PC-9 (cell line): ENCODE measurements at regions not wholly inside any gene's neighbourhood (a gene's known extent, or its start where the extent isn't known, plus 50 kb on each side); places are given as distances from the start of the nearest gene placed in this dataset.

Experiments
- BruUV-seq: library from RNA; stranded (reverse); fragments of 400-500 nt; replicated peaks from 2 replicates; lab custom pipeline; 2021; lab: Mats Ljungman, UMichigan
- CTCF ChIA-PET: fragments of 300-600 bp; sonication (Branson Sonifier 250); formaldehyde crosslinking; loops from one replicate; lab custom pipeline; 2022; ENCODE audit warnings: antibody characterized with exemption; lab: Charles Lee
- POLR2A ChIA-PET: fragments of 300-600 bp; sonication (Branson Sonifier 250); formaldehyde crosslinking; loops from one replicate; lab custom pipeline; 2022; ENCODE audit warnings: antibody characterized with exemption; ENCODE audit not compliant: unreplicated experiment; lab: Charles Lee
- DNase-seq, 2 experiments: peaks; one replicate each; pipeline versions ENCODE4 v3.0.0 to v3.0.0-alpha.2; 2015 to 2022; ENCODE audit warnings: mixed read lengths in 1 of 2
- H2AFZ ChIP-seq: fragments of 200-600 bp; sonication (generic); 2 replicates; pipeline ENCODE4 v1.8.1; 2017; ENCODE audit warnings: antibody characterized with exemption
- H3F3A ChIP-seq: fragments of 200-600 bp; sonication (generic); 2 replicates; pipeline ENCODE4 v1.8.1; 2017; ENCODE audit warnings: antibody characterized with exemption, mild to moderate bottlenecking, low read depth; ENCODE audit not compliant: insufficient read depth
- H3K27ac ChIP-seq: fragments of 200-600 bp; sonication (generic); 2 replicates; pipeline ENCODE4 v1.6.1; 2016; ENCODE audit warnings: mixed run types
- H3K27me3 ChIP-seq: fragments of 200-600 bp; sonication (generic); 2 replicates; pipeline ENCODE4 v1.6.1; 2016; ENCODE audit warnings: low read depth, mixed run types; ENCODE audit not compliant: insufficient read depth
- H3K36me3 ChIP-seq: fragments of 200-600 bp; sonication (generic); 2 replicates; pipeline ENCODE4 v1.6.1; 2016; ENCODE audit warnings: low read depth, mixed run types
- H3K4me1 ChIP-seq: fragments of 200-600 bp; sonication (generic); replicated peaks from 2 replicates; pipeline ENCODE4 v1.6.1; 2016; ENCODE audit warnings: mixed run types; ENCODE audit not compliant: insufficient read depth
- H3K4me2 ChIP-seq: fragments of 200-600 bp; sonication (generic); 2 replicates; pipeline ENCODE4 v1.6.1; 2017; ENCODE audit warnings: mixed run types
- H3K4me3 ChIP-seq: fragments of 200-600 bp; sonication (generic); 2 replicates; pipeline ENCODE4 v1.6.1; 2016; ENCODE audit warnings: mixed run types
- H3K79me2 ChIP-seq: fragments of 200-600 bp; sonication (generic); 2 replicates; pipeline ENCODE4 v1.6.1; 2017; ENCODE audit warnings: low read depth, mixed run types
- H3K9me2 ChIP-seq: fragments of 200-600 bp; sonication (generic); 2 replicates; pipeline ENCODE4 v1.8.1; 2017; ENCODE audit warnings: mild to moderate bottlenecking; ENCODE audit not compliant: insufficient read depth
- H3K9me3 ChIP-seq: fragments of 200-600 bp; sonication (generic); 2 replicates; pipeline ENCODE4 v1.8.1; 2016; ENCODE audit warnings: low read depth; ENCODE audit not compliant: insufficient read depth
- H4K20me1 ChIP-seq: fragments of 200-600 bp; sonication (generic); 2 replicates; pipeline ENCODE4 v1.8.1; 2017; ENCODE audit not compliant: insufficient read depth
- CTCF ChIP-seq: fragments of 200-600 bp; sonication (generic); conservative IDR thresholded peaks from 2 replicates; pipeline ENCODE4 v1.6.1; 2017; ENCODE audit warnings: mixed run types, antibody characterized with exemption, mild to moderate bottlenecking, moderate library complexity
- EZH2 ChIP-seq: fragments of 200-600 bp; sonication (generic); IDR thresholded peaks from 2 replicates; pipeline ENCODE4 v1.8.0; 2017; ENCODE audit warnings: antibody characterized with exemption, low read depth
- intact Hi-C: fragments of 100-400 bp; cut with micrococcal nuclease; formaldehyde crosslinking; loops from one replicate; pipeline ENCODE4 v1.10.0; 2022; ENCODE audit not compliant: unreplicated experiment

- H3K27ac ChIP-seq = no peak overlapping the region
- no peaks in the 10 kb centered on the region; the same call in 1 of the 2 replicates for H3F3A ChIP-seq
- POLR2A ChIA-PET = no interaction called here
- TF ChIP-seq EZH2 = no peak
- TF ChIP-seq CTCF = no peak
- peaks cover 26% of the 10 kb centered on the region for H3K4me1 ChIP-seq
- no peak overlapping the region for H3K4me2 ChIP-seq
- no peaks in the 10 kb centered on the region for H3K9me2 ChIP-seq
- no peak overlapping the region for H3K4me3 ChIP-seq
- H4K20me1 ChIP-seq = no peaks in the 10 kb centered on the region
- DNase-seq = no peak
- intact Hi-C loops = loop anchor here (2.0 to 10.0 kb wide), 3 partner anchors 115 to 453 kb away; no protein-coding TSS in a partner anchor
- H2AFZ ChIP-seq = no peak overlapping the region
- CTCF ChIA-PET = no interaction called here
- H3K9me3 ChIP-seq = no peaks in the 10 kb centered on the region
- BruUV-seq = no TSS peak
- H3K27me3 ChIP-seq = no peaks in the 10 kb centered on the region
- H3K36me3 ChIP-seq = no peaks in the 10 kb centered on the region
- no peaks in the 10 kb centered on the region for H3K79me2 ChIP-seq
Observed at GRCh38 chr18:22109535-22109934, 59.9 kb upstream of the GATA6 start.

GRCh38 chr18:22110461-22110924 lies 58.9 kb upstream of the GATA6 start:
- Histone ChIP-seq H3F3A (no peaks in the 10 kb centered on the region; the same call in 1 of the 2 replicates), H3K9me2 (no peaks in the 10 kb centered on the region), H3K27me3 (no peaks in the 10 kb centered on the region), H3K79me2 (no peaks in the 10 kb centered on the region), H3K4me3 (no peak overlapping the region), H2AFZ (no peak overlapping the region), H3K9me3 (no peaks in the 10 kb centered on the region), H3K4me2 (no peak overlapping the region), H4K20me1 (no peaks in the 10 kb centered on the region), H3K36me3 (no peaks in the 10 kb centered on the region), H3K27ac (no peak overlapping the region), H3K4me1 (peaks cover 26% of the 10 kb centered on the region)
- no TSS peak for BruUV-seq
- POLR2A ChIA-PET = no interaction called here
- TF ChIP-seq EZH2 (no peak), CTCF (no peak)
- DNase-seq = peak; percentile 2 to 34
- intact Hi-C loops = loop anchor here (10.0 kb wide), 1 partner anchor 54 kb away; the partner anchor contains the start of gene GATA6
- CTCF ChIA-PET = no interaction called here

- H3K9me3 ChIP-seq = no peaks in the 10 kb centered on the region
- ChIA-PET POLR2A (no interaction called here), CTCF (no interaction called here)
- peaks cover 14% of the 10 kb centered on the region for H3K4me1 ChIP-seq
- intact Hi-C loops = loop anchor here (10.0 kb wide), 1 partner anchor 53 kb away; the partner anchor contains the start of gene GATA6
- H4K20me1 ChIP-seq = no peaks in the 10 kb centered on the region
- H3K36me3 ChIP-seq = no peaks in the 10 kb centered on the region
- H3K27ac ChIP-seq = no peak overlapping the region
- BruUV-seq = no TSS peak
- TF ChIP-seq CTCF (no peak), EZH2 (no peak)
- H3K79me2 ChIP-seq = no peaks in the 10 kb centered on the region
- H3K4me3 ChIP-seq = no peak overlapping the region
- H2AFZ ChIP-seq = no peak overlapping the region
- no peaks in the 10 kb centered on the region for H3F3A ChIP-seq
- DNase-seq = no peak
- H3K27me3 ChIP-seq = no peaks in the 10 kb centered on the region
- no peak overlapping the region for H3K4me2 ChIP-seq
- no peaks in the 10 kb centered on the region for H3K9me2 ChIP-seq
Observed at GRCh38 chr18:22112215-22112614, 57.2 kb upstream of the GATA6 start.
